NCI-H82 treated with DMSO at 0.1 percent for 48 hours (cell line): ENCODE measurements at regions not wholly inside any gene's neighbourhood (a gene's known extent, or its start where the extent isn't known, plus 50 kb on each side); places are given as distances from the start of the nearest gene placed in this dataset.

ENCODE experiments used
- DNase-seq: peaks from one replicate; lab custom pipeline; 2025; ENCODE audit not compliant: unreplicated experiment; lab: John Stamatoyannopoulos, UW

GRCh38 chr9:115640887-115641286 is 512.7 kb upstream of the PAPPA start:
- DNase-seq, result no peak

GRCh38 chr9:115642285-115642684 is 511.3 kb upstream of the PAPPA start:
- no peak for DNase-seq

GRCh38 chr9:115643948-115644727 is 509.5 kb upstream of the PAPPA start:
- no peak for DNase-seq

- no peak for DNase-seq
Observed at GRCh38 chr9:115649991-115650472, 503.6 kb upstream of the PAPPA start.

GRCh38 chr9:115650768-115651167 is 502.8 kb upstream of the PAPPA start:
- no peak for DNase-seq

- DNase-seq, result no peak
Observed at GRCh38 chr9:115651461-115651860, 502.1 kb upstream of the PAPPA start.

GRCh38 chr9:115653171-115653606 is 500.4 kb upstream of the PAPPA start:
- DNase-seq, result no peak

- DNase-seq, result no peak
Observed at GRCh38 chr9:115657695-115658094, 495.9 kb upstream of the PAPPA start.

- DNase-seq, result no peak
Observed at GRCh38 chr9:115665519-115665918, 488.1 kb upstream of the PAPPA start.

GRCh38 chr9:115668521-115668920 is 485.1 kb upstream of the PAPPA start:
- no peak for DNase-seq

- DNase-seq, result no peak
Observed at GRCh38 chr9:115671236-115671962, 482.2 kb upstream of the PAPPA start.

GRCh38 chr9:115671963-115672305 is 481.7 kb upstream of the PAPPA start:
- DNase-seq, result no peak

GRCh38 chr9:115672477-115673316 is 480.9 kb upstream of the PAPPA start:
- DNase-seq, result no peak

GRCh38 chr9:115673599-115673998 is 480.0 kb upstream of the PAPPA start:
- DNase-seq, result no peak

- DNase-seq, result no peak
Observed at GRCh38 chr9:115674091-115674490, 479.5 kb upstream of the PAPPA start.

GRCh38 chr9:115675834-115676233 is 477.8 kb upstream of the PAPPA start:
- DNase-seq, result no peak

GRCh38 chr9:115680231-115680630 is 473.4 kb upstream of the PAPPA start:
- no peak for DNase-seq

- no peak for DNase-seq
Observed at GRCh38 chr9:115681585-115681984, 472.0 kb upstream of the PAPPA start.

GRCh38 chr9:115686069-115686468 is 467.5 kb upstream of the PAPPA start:
- DNase-seq, result no peak

GRCh38 chr9:115687356-115687755 is 466.2 kb upstream of the PAPPA start:
- no peak for DNase-seq

GRCh38 chr9:115689331-115689730 is 464.3 kb upstream of the PAPPA start:
- no peak for DNase-seq
